NCI-H2081 treated with DMSO at 0.1 percent for 48 hours (cell line): ENCODE measurements at regions not wholly inside any gene's neighbourhood (a gene's known extent, or its start where the extent isn't known, plus 50 kb on each side); places are given as distances from the start of the nearest gene placed in this dataset.
"Not testable (repeated sequence)": the region's sequence is repeated elsewhere in the genome, so short reads cannot be mapped to it uniquely, and the experiment has no call there.

Experiments used
- DNase-seq: peaks from one replicate; lab custom pipeline; 2025; lab: John Stamatoyannopoulos, UW

GRCh38 chr12:24361877-24362580 is 412.6 kb upstream of the SOX5 start:
- no peak for DNase-seq

- DNase-seq = no peak
Observed at GRCh38 chr12:24360907-24361306, 411.4 kb upstream of the SOX5 start.

- DNase-seq = no peak
Observed at GRCh38 chr12:24360461-24360860, 411.0 kb upstream of the SOX5 start.

GRCh38 chr12:24360057-24360456 is 410.6 kb upstream of the SOX5 start:
- no peak for DNase-seq

- no peak for DNase-seq
Observed at GRCh38 chr12:24359418-24359817, 409.9 kb upstream of the SOX5 start.

GRCh38 chr12:24356240-24356804 is 406.9 kb upstream of the SOX5 start:
- DNase-seq = no peak

GRCh38 chr12:24352363-24352762 is 402.9 kb upstream of the SOX5 start:
- no peak for DNase-seq

- no peak for DNase-seq
Observed at GRCh38 chr12:24349051-24349799, 399.8 kb upstream of the SOX5 start.

- DNase-seq = not testable (repeated sequence)
Observed at GRCh38 chr12:24348180-24348579, 398.7 kb upstream of the SOX5 start.

- DNase-seq = no peak
Observed at GRCh38 chr12:24328261-24328660, 378.8 kb upstream of the SOX5 start.

GRCh38 chr12:24325331-24325730 is 375.9 kb upstream of the SOX5 start:
- no peak for DNase-seq

- DNase-seq = no peak
Observed at GRCh38 chr12:24307716-24308335, 358.4 kb upstream of the SOX5 start.

GRCh38 chr12:24307153-24307552 is 357.7 kb upstream of the SOX5 start:
- DNase-seq = no peak

GRCh38 chr12:24306001-24306400 is 356.5 kb upstream of the SOX5 start:
- no peak for DNase-seq

- no peak for DNase-seq
Observed at GRCh38 chr12:24304285-24304684, 354.8 kb upstream of the SOX5 start.

- no peak for DNase-seq
Observed at GRCh38 chr12:24302708-24303107, 353.2 kb upstream of the SOX5 start.

GRCh38 chr12:24297516-24297915 is 348.0 kb upstream of the SOX5 start:
- no peak for DNase-seq

- DNase-seq = no peak
Observed at GRCh38 chr12:24293549-24293948, 344.1 kb upstream of the SOX5 start.

GRCh38 chr12:24287963-24288362 is 338.5 kb upstream of the SOX5 start:
- no peak for DNase-seq

- DNase-seq = no peak
Observed at GRCh38 chr12:24285448-24285847, 336.0 kb upstream of the SOX5 start.

- DNase-seq = no peak
Observed at GRCh38 chr12:24281341-24281740, 331.9 kb upstream of the SOX5 start.

GRCh38 chr12:24280056-24280842 is 330.8 kb upstream of the SOX5 start:
- DNase-seq = no peak
